ENCODE measurements at regions not wholly inside any gene's neighbourhood (a gene's known extent, or its start where the extent isn't known, plus 50 kb on each side); places are given as distances from the start of the nearest gene placed in this dataset.

DNA sequence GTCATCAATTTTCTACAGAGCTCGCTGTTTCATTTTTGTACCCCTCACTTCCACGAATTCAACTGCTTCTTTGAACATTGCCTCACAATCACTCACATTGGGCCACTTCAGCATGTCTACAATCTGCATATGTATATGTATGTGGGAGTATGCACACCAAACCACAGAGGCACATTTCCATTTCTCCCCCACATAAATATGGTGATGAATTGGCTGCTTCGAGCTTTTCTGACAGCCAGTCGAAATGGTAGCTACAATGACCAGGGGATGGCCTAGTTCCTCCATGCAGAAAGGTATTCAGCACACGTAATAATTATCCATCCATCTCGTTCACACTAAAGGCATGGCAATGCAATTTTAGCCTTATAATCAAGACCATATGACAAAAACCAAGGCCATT lies 229.6 kb upstream of the ESRRG start:
- no peak overlapping the region for H3K4me3 ChIP-seq (ENCODE audit: low read depth, low read length)
- DNase-seq (ENCODE audit: low read depth), result no peak
- TF ChIP-seq, protein P1, sequence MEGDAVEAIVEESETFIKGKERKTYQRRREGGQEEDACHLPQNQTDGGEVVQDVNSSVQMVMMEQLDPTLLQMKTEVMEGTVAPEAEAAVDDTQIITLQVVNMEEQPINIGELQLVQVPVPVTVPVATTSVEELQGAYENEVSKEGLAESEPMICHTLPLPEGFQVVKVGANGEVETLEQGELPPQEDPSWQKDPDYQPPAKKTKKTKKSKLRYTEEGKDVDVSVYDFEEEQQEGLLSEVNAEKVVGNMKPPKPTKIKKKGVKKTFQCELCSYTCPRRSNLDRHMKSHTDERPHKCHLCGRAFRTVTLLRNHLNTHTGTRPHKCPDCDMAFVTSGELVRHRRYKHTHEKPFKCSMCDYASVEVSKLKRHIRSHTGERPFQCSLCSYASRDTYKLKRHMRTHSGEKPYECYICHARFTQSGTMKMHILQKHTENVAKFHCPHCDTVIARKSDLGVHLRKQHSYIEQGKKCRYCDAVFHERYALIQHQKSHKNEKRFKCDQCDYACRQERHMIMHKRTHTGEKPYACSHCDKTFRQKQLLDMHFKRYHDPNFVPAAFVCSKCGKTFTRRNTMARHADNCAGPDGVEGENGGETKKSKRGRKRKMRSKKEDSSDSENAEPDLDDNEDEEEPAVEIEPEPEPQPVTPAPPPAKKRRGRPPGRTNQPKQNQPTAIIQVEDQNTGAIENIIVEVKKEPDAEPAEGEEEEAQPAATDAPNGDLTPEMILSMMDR (IDR thresholded peaks at IDR 0.05; ENCODE audit: low read depth, low read length, missing control alignments), result no peak

DNA sequence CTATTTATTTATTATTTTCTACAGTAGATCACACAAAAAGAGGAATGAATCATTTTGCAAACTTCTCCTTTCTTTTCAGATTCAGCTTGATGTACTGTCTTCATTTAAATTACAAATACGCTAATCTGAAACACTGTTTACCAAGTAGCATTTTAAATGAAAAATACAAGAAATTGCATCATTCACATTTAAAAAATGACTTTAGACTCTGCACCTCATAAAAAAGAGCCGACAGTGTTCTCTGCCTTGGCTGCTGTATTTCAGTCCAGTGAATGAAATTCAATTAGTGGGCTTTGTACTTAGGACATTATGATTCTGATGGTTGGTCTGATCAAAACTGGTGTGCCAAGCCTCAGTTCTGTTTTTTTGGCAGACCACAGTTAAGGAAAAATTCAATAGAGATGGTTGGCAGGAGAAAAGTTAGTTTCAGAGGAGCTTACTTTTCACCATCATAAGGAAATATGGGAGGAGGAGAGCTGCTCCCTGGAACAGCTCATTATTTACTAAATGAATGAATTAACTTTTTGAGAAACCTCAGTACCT lies 222.4 kb upstream of the ESRRG start:
- no peak overlapping the region for H3K4me3 ChIP-seq (ENCODE audit: low read depth, low read length)
- no peak for DNase-seq (ENCODE audit: low read depth)
- TF ChIP-seq, protein P1 (IDR thresholded peaks at IDR 0.05; ENCODE audit: low read depth, low read length, missing control alignments), result no peak

DNA sequence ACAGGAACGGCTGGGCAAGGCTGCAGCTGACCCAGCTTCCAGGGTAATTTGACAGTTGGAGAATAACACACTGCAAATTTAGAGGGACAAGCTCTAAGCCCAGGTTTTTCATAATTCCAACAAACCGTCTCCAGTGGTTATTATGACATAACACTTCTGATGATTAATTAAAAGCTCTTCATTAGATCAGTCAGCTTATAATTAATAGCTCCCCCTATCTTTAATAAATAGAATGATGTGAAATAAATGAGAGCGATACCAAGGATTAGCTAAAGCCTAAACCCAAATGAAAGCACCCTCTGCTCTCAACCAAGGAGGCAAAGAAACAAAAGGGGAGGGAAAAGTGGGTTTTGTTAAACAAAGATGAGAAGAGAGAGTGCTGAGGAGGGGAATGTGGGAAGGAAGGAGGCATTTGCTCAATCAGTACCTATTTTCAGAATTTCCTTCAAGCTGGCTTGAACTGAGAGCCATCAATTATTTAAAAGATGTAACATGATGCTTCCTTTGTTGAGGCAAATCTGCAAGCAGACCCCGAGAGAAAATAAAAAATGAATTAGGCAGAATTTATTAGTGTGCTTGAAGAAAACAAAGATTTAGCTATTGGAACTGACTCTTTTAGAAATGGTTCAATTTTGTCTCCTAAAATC lies 221.8 kb upstream of the ESRRG start:
- H3K4me3 ChIP-seq (ENCODE audit: low read depth, low read length), result no peak overlapping the region
- DNase-seq (ENCODE audit: low read depth), result no peak
- TF ChIP-seq, protein P1 (IDR thresholded peaks at IDR 0.05; ENCODE audit: low read depth, low read length, missing control alignments), result no peak

DNA sequence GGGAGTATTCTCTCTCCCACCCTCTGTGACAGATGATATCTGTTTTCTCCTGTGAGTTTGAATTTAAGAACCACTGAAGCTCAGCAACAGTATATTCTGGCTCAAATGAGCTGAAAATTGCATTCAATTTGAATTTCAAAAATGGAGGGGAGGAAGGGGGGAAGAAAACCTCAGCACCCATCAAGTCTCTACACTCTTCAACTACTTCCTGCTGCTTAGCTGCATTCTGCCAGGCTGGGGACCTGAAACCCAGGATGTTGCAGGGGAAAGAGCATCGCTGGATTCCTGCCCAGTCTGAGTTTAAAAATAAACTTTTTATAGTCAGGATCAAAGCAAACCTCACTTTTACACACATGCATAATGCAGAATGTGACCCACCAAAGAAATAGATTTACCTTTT lies 214.3 kb upstream of the ESRRG start:
- DNase-seq (ENCODE audit: low read depth), result no peak
- TF ChIP-seq, protein P1 (IDR thresholded peaks at IDR 0.05; ENCODE audit: low read depth, low read length, missing control alignments), result no peak
- H3K4me3 ChIP-seq (ENCODE audit: low read depth, low read length), result no peak overlapping the region

DNA sequence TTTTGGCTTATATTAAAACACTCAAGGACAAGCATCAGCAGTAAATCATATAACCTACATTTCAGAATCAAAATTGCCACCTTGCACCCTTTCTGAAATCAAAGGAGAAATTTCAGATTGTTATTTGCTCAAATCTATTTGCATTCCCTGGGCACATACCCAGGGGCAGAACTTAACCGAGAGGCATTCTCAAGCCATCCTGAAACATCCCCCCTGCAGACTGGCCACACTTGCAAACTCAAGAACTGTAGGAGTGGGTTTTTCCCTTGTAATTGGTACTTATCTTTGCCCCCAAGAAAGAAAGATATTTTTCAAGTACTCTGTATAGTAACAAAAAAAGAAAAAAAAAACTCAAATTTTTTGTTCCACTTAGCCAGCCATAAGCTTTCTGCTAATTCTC lies 213.6 kb upstream of the ESRRG start:
- no peak for DNase-seq (ENCODE audit: low read depth)
- TF ChIP-seq, protein P1 (IDR thresholded peaks at IDR 0.05; ENCODE audit: low read depth, low read length, missing control alignments), result no peak
- H3K4me3 ChIP-seq (ENCODE audit: low read depth, low read length), result no peak overlapping the region

DNA sequence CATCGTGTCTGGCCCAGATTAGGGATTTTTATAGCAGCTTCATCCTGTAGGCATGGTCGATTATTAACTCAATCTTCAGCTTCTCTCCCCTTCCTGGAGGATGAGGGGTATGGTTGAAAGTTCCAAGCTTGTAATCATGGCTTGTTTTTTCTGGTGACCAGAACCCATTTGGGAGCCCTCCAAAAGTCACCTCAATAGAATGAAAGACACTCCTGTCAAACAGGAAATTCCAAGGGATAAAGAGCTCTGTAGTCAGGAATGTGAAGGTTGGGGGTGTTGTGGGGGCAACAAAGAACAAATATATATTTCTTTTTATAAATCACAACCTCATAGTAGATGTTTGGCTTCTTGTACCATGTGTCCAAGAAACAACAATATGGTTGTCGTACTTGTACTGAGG lies 212.7 kb upstream of the ESRRG start:
- no peak for DNase-seq (ENCODE audit: low read depth)
- no peak overlapping the region for H3K4me3 ChIP-seq (ENCODE audit: low read depth, low read length)
- TF ChIP-seq, protein P1 (IDR thresholded peaks at IDR 0.05; ENCODE audit: low read depth, low read length, missing control alignments), result no peak

DNA sequence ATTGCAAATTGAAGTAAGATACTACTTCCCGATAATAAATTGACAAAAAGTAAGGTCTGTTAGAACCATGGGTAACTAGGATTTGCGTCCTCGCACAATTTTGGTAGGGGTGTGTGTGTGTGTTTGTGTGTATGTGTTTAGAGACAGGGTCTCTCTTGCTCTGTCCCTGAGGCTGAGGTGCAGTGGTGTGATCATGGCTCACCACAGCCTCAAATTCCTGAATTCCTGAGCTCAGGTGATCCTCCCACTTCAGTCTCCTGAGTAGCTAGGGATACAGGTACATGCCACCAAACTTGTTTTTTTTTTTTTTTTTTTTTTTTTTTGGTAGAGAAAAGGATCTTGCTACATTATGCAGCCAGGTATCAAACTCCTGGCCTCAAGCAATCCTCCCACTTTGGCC lies 209.2 kb upstream of the ESRRG start:
- no peak overlapping the region for H3K4me3 ChIP-seq (ENCODE audit: low read depth, low read length)
- TF ChIP-seq, protein P1 (IDR thresholded peaks at IDR 0.05; ENCODE audit: low read depth, low read length, missing control alignments), result no peak
- no peak for DNase-seq (ENCODE audit: low read depth)

All from GM12864 (cell line).